ENCODE measurements at regions not wholly inside any gene's neighbourhood (a gene's known extent, or its start where the extent isn't known, plus 50 kb on each side); places are given as distances from the start of the nearest gene placed in this dataset.

DNA sequence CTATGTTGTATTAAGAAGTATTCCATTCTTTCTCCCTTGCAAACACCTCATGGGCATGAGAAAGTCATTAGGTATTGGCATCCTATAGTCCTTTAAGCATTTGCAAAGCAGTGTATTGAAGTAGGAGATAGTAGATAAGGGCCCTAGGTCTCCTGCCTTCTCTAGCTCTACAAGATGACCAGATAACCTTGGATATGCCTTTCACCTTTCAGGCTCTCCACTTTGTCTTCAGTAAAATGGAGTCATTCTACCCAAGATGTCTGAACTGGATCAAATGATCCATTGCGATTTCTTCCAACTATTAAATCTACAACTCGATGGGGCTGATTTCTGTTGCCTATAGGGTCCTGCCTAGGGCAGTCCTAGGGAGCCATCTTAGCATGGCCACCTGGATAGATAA lies 132.1 kb upstream of the BTG1 start:
- TF ChIP-seq, protein P1, sequence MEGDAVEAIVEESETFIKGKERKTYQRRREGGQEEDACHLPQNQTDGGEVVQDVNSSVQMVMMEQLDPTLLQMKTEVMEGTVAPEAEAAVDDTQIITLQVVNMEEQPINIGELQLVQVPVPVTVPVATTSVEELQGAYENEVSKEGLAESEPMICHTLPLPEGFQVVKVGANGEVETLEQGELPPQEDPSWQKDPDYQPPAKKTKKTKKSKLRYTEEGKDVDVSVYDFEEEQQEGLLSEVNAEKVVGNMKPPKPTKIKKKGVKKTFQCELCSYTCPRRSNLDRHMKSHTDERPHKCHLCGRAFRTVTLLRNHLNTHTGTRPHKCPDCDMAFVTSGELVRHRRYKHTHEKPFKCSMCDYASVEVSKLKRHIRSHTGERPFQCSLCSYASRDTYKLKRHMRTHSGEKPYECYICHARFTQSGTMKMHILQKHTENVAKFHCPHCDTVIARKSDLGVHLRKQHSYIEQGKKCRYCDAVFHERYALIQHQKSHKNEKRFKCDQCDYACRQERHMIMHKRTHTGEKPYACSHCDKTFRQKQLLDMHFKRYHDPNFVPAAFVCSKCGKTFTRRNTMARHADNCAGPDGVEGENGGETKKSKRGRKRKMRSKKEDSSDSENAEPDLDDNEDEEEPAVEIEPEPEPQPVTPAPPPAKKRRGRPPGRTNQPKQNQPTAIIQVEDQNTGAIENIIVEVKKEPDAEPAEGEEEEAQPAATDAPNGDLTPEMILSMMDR (IDR thresholded peaks at IDR 0.05), result no peak
- TF ChIP-seq POLR2A (IDR thresholded peaks at IDR 0.05), result no peak
